Progenitor cell of endocrine pancreas (in vitro differentiated cells): ENCODE measurements at regions not wholly inside any gene's neighbourhood (a gene's known extent, or its start where the extent isn't known, plus 50 kb on each side); places are given as distances from the start of the nearest gene placed in this dataset.
A peak's percentile ranks its signal among the peaks of the same experiment; 100 is the strongest.

Experiments used
- DNase-seq: peaks from one replicate; pipeline ENCODE4 v3.0.0; 2021; ENCODE audit warnings: low spot score; ENCODE audit not compliant: unreplicated experiment
- H3K27ac Mint-ChIP-seq: 2 replicates; pipeline ENCODE4 v1.8.0; 2021; ENCODE audit warnings: mild to moderate bottlenecking, moderate library complexity, mixed read lengths
- H3K27me3 Mint-ChIP-seq: 2 replicates; pipeline ENCODE4 v1.8.0; 2021; ENCODE audit warnings: mixed read lengths
- H3K36me3 Mint-ChIP-seq: 2 replicates; pipeline ENCODE4 v1.8.0; 2022; ENCODE audit warnings: mixed read lengths; ENCODE audit not compliant: insufficient read depth
- H3K4me1 Mint-ChIP-seq: 2 replicates; pipeline ENCODE4 v1.8.0; 2021; ENCODE audit warnings: low read depth, mixed read lengths
- H3K4me3 Mint-ChIP-seq: 2 replicates; pipeline ENCODE4 v1.8.0; 2021; ENCODE audit warnings: low read depth, mild to moderate bottlenecking, moderate library complexity, mixed read lengths
- H3K9me3 Mint-ChIP-seq: 2 replicates; pipeline ENCODE4 v1.8.0; 2021; ENCODE audit warnings: low read depth, mixed read lengths
- CTCF ChIP-seq: fragments of 200-600 bp; sonication (generic); IDR thresholded peaks from one replicate; pipeline ENCODE4 v1.5.0; 2021; ENCODE audit warnings: antibody characterized with exemption, mild to moderate bottlenecking; ENCODE audit not compliant: unreplicated experiment

DNA sequence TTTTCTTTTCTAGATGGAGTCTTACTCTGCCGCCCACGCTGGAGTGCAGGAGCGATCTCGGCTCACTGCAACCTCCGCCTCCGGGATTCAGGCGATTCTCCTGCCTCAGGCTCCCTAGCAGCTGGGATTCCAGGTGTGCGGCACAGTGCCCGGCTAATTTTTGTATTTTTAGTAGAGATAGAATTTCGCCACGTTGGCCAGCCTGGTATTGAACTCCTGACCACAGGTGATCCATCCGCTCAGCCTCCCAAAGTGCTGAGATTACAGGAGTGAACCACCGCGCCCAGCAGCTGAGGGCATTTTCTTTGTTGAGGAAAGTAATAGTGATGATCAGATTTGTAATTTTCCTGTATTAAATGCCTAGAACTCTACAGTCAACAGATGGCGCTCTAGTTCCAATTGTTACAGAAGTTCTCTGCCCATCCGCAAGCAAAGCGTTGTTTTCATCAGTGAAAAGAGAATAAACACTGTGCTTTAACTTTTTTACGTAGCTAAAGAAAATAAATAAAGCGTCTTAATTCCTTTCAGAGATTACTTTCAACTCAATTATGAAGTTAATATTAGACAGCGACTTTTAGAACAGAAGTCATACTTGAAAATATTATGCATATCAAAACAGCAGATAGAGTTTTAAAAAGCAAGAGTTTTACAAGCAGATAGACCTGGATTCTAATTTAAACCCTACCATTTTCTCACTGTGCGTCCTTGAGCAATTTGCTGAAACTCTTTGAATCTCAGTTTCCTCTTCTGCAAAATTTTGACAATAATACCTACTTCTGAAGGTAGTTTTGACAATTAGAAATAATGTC is 335.1 kb downstream of the DUSP6 start:
- TF ChIP-seq CTCF, result peak; percentile 89
- peak; percentile 15 for DNase-seq
- peak overlapping the region; percentile 57 for H3K4me3 Mint-ChIP-seq
- no peaks in the 10 kb centered on the region for H3K36me3 Mint-ChIP-seq
- H3K9me3 Mint-ChIP-seq, result no peaks in the 10 kb centered on the region
- H3K4me1 Mint-ChIP-seq, result peaks cover 17% of the 10 kb centered on the region
- H3K27me3 Mint-ChIP-seq, result no peaks in the 10 kb centered on the region
- peak overlapping the region; percentile 67 for H3K27ac Mint-ChIP-seq

DNA sequence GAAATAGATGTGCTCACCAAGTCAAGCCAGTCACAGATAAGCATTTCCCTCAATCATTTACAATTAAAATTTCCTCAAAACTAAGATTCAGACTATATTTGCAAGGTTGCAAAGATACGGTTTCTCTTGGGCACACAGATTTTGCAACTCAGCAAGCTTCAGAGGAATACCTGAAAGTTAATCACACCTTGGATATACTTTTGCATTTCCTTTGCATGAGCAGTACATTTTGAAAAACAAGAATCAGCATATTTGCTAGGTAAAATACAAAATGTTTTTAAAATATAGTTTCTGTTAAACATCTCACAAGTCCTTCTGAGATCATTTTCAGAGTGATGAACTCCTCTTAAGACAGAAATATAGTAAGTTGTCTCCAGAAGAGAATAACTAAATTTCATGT is 336.9 kb downstream of the DUSP6 start:
- peaks cover 17% of the 10 kb centered on the region for H3K4me1 Mint-ChIP-seq
- DNase-seq, result no peak
- no peak overlapping the region for H3K27ac Mint-ChIP-seq
- H3K27me3 Mint-ChIP-seq, result no peaks in the 10 kb centered on the region
- no peak for TF ChIP-seq CTCF
- H3K36me3 Mint-ChIP-seq, result no peaks in the 10 kb centered on the region
- no peak overlapping the region for H3K4me3 Mint-ChIP-seq
- H3K9me3 Mint-ChIP-seq, result peaks cover 3% of the 10 kb centered on the region

- no peaks in the 10 kb centered on the region for H3K27me3 Mint-ChIP-seq
- no peak overlapping the region for H3K27ac Mint-ChIP-seq
- no peak overlapping the region for H3K4me3 Mint-ChIP-seq
- no peak for DNase-seq
- H3K36me3 Mint-ChIP-seq, result no peaks in the 10 kb centered on the region
- no peak for TF ChIP-seq CTCF
- peaks cover 19% of the 10 kb centered on the region for H3K4me1 Mint-ChIP-seq
- H3K9me3 Mint-ChIP-seq, result no peaks in the 10 kb centered on the region
Observed at GRCh38 chr12:88998421-88998820, 353.9 kb downstream of the DUSP6 start.

DNA sequence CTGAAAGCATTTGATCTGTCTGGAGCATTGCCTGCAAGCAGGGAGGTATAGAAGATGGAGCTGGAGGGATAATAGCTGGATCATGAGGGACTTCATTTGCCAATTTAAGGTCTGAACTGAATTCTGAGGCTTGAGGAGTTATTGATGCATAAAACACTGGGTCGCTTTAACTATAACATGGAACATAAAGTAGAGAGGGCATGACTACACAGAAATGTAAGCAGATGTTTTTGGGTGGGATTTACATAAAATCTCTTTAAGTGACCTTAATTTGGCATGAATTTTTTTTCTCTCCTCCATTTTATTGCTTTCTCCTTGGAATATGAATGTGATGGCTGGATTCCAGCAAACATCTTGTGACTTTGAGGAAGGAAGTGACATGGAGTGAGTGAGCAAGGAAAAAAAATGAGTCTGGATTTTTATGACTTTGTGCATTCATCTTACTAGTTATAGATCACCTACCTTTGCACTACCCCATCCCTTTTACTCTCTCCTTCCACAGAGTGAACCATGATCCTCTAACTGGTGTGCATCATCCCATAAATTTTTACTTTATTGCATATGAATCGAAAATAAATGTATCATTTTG is 356.0 kb downstream of the DUSP6 start:
- H3K27ac Mint-ChIP-seq, result no peak overlapping the region
- no peak for TF ChIP-seq CTCF
- DNase-seq, result no peak
- H3K27me3 Mint-ChIP-seq, result no peaks in the 10 kb centered on the region
- no peak overlapping the region for H3K4me3 Mint-ChIP-seq
- no peaks in the 10 kb centered on the region for H3K36me3 Mint-ChIP-seq
- H3K9me3 Mint-ChIP-seq, result no peaks in the 10 kb centered on the region
- peaks cover 19% of the 10 kb centered on the region for H3K4me1 Mint-ChIP-seq

DNA sequence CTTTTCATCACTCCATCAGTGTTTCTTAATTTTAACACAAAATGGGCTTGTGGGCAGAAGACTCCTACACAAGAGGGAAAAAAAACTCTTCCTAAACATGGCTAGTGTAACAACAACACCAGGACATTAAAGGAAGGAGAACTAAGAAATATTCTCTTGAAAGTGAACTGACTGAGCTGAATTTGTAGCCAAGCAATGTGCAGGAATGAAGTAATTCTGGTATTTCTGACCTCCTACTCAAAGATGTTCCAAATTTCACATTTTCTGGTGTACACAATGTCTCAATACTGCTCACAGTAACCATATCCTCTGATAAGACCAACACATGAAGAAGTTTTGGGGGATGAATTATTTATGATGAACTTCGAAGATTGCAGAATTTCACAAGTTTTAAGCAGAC is 357.3 kb downstream of the DUSP6 start:
- H3K27ac Mint-ChIP-seq, result no peak overlapping the region
- H3K36me3 Mint-ChIP-seq, result no peaks in the 10 kb centered on the region
- no peak overlapping the region for H3K4me3 Mint-ChIP-seq
- H3K9me3 Mint-ChIP-seq, result no peaks in the 10 kb centered on the region
- peaks cover 7% of the 10 kb centered on the region for H3K4me1 Mint-ChIP-seq
- no peak for DNase-seq
- H3K27me3 Mint-ChIP-seq, result no peaks in the 10 kb centered on the region
- no peak for TF ChIP-seq CTCF
